SH-SY5Y (cell line): ENCODE measurements at regions not wholly inside any gene's neighbourhood (a gene's known extent, or its start where the extent isn't known, plus 50 kb on each side); places are given as distances from the start of the nearest gene placed in this dataset.

Experiments
- GATA2 ChIP-seq: IDR thresholded peaks from 2 replicates; pipeline ENCODE4 v1.6.1; 2011; ENCODE audit warnings: mild to moderate bottlenecking, low read depth, low read length
- GATA3 ChIP-seq: IDR thresholded peaks from 2 replicates; pipeline ENCODE4 v1.6.1; 2011; ENCODE audit warnings: low read depth, mild to moderate bottlenecking, low read length, moderate library complexity

- TF ChIP-seq GATA2 (peak; percentile 100), GATA3 (peak; percentile 98)
Measured at GRCh38 chr5:154603953-154604679, 126.1 kb upstream of the HAND1 start.
